GM21717 (cell line): ENCODE measurements at regions not wholly inside any gene's neighbourhood (a gene's known extent, or its start where the extent isn't known, plus 50 kb on each side); places are given as distances from the start of the nearest gene placed in this dataset.
"Not testable (repeated sequence)": the region's sequence is repeated elsewhere in the genome, so short reads cannot be mapped to it uniquely, and the experiment has no call there.

Source experiments
- ATAC-seq: cut with Tn5 transposase; IDR thresholded peaks from one replicate; pipeline ENCODE4 v1.9.1; 2021; ENCODE audit warnings: mild to moderate bottlenecking, moderate library complexity; ENCODE audit not compliant: unreplicated experiment

DNA sequence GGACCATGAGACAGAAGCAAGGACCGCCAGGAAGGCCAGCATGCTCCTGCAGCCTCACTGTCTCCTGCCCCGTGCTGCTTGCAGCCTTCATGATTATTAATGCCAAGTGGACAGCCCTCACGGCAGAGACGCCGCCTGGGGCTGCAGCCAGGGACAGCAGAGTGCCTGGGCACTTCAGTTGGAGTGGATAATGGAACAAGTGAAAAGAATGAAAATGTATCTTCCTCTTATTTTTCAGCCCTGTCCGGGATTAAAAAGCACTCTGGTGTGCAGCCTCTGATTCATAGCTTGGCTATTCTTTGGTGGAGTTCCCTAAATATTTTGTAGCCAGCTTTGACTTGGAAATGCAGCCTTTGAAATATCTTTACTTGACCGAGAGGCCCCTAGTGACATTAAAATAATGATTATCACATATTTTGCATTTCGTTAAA, 1404.2 kb downstream of the BRD1 start:
- no peak for ATAC-seq

DNA sequence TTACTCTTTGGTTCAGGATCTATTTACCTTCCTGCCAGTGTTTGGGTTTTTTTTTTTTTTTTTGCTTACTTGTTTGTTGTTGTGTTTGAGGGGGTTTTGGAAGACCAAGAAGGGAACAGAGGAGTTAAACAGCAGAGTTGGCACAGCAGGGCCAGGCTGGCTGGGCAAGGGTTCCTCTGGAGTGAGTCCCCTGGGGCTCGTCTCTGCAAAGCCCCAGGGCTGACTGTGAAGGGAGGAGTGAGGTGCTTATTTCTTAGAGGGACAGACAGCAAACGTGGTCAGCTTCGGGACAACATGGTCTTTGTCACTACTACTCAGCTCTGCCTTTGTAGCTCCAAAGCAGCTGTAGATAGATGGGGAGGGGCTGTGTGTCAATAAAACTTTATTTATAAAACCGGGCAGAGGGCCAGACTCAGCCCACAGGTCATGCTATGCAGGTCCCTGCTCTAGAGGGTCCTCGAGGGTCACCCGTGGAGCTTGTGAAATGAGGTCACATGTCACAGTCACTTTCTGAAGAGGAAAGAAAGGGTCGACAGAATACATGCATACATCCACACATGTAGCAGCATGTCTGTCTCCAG, 1404.7 kb downstream of the BRD1 start:
- no peak for ATAC-seq

DNA sequence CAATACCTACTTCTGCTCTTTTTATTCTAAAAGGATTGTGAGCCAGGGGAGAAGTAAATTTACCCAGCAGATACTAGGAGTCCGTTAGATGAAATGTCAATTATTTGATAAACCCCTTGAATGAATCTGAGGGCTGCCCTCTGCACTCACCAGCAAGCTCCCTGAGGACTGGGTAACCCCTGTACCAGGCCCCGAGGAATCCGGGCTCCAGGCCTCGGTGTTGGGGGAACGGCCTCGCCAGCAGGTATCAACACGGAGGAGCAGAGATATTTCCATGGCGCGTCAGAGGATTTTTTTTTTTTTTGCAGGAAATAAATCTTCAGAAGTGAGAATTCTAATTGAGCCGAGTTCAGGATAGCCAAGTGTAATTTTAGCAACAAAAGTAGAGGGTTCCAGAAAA, 1408.8 kb downstream of the BRD1 start:
- no peak for ATAC-seq

DNA sequence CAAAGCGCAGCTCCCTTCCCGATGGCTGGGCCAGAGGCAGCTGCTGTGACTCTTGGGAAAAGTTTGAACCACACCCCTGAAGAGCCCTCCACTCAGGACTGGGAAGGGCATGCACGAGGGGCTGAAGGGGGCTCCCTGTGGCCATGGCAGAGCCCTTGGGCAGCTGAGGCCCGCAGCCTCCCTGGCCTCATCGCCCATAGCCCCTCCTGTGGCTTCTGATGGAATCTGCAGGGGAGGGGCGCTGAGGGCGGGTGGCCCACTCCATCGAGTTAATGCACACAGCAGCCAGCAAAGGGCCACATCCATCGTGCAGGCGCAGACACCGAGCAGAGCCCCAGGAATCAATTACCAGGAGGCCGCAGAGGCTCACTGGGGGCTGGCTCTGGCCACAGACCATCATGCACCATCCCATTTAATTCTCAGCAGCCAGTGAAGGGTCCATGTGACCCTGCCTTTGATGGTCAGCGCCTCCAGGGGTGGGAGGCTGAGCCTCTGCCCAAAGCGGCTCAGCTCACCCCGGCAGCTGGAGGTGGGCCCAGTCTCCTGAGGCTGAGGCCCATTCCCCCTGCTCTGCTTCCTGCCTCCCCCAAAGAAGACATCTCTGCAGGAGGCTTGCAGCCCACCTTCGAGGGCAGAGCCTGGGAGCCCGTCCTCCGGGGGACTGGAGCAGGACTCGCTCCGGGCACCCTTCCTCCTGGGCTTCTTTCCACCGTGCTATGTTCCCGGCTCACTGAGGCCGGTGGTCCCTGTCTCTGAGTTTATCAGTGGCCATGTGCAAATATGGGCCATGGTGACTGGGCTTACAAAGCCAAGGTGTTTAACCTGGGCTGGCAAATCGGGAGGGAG, 1410.2 kb downstream of the BRD1 start:
- no peak for ATAC-seq

DNA sequence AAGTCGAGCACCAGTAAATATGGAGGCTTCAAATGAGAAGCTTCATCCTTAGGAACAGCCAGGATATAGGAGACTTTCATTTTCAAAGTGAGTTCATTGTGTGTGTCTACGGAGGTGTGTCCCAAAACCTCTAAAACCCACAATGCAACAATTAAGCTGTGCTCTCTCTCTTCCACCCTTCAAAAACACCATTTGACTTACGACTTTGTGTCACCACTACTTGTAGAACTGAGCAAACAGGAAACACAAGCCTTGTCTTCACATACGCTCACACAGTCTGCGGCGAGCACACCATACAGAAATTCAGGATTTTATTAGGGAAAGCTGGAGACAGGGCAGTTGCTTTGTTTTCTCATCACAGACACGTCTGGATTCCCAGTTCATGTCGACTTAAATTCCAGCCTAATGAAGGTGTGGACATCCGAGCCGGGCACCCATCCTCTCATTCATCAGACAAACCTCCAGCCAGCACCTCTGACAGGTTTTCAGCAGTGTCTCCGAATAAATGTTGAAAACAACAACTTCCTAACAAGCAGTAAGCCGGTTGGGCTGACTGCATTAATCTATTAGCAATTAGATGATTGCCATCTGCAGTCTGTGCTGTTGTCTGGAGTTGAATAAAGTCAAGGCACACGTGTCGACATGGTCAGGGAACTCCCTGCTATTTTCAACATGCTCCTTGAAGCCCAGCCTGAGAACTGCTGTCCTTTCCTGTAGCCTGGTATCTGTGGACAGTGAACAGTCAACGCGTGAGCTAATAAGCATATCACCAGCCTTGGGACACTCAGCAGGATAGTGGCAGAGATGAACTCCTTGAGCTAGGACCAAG, 1411.1 kb downstream of the BRD1 start:
- ATAC-seq: no peak

DNA sequence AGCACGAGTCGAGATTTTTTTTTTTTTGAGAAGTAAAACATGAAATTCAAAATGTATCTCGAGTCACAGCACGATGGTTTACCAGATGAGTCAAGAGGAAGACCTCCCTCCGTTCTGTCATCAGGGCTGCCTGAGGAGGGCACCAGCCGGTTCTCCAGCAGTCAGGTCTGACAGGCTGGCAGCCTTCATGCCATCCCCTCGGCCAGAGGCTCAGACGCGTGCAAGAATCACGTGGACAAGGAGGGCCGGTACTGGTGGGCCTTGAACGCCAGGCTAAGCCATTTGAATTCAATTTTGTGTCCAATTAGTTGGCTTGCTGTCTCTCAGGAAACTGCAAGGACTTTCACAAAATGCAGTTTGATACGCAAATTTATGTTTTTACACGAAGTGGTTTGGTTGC, 1412.2 kb downstream of the BRD1 start:
- ATAC-seq: no peak

DNA sequence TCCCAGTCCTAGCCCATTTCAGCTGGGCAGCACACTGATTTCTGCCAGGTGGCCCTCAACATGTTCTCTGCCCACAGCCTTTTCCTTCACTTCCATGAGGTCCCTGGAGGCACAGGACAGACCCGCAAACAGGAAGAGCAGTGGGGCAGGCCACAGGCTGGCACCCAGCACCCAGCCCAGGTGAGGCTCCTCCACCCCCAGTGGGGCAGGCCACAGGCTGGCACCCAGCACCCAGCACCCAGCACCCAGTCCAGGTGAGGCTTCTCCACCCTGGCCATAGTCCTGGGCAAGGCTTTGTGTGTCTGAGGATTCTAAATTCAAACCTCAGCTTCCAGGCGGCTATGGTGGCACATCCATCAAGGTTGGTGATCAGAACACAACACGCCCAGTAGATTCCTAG, 1413.0 kb downstream of the BRD1 start:
- ATAC-seq: no peak

DNA sequence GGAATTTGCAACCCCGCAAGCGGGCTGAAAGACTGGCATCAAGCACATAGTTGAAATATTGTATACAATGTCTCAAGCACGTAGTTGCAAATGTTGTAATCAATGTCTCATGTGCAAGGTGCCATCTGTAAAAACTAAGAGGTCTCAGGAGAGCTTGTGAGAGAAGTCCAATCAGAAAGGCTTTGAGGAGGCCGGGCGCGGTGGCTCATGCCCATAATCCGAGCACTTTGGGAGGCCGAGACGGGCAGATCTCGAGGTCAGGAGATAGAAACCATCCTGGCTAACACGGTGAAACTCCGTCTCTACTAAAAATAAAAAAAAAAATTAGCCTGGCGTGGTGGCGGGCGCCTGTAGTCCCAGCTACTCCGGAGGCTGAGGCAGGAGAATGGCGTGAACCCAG, 1414.7 kb downstream of the BRD1 start:
- ATAC-seq: not testable (repeated sequence)

DNA sequence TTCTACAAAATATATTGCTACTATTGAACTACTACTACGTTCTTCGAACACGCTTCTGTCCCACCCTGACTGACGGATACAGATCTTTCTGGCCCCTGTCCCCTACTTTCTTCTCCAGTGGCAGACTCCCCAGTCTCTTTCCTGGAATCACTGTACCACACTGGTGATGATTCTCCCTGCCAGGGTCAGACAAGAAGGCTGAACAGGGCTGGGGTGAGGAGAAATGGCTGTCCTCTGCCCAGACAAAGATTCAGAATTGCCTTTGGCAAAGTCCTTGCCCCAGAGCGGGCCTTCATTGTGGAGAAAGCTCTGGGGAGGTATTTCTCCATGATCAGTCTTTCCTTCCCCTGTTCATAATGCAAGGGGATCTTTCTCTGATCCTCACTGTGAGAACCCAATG, 1417.1 kb downstream of the BRD1 start:
- ATAC-seq: no peak

DNA sequence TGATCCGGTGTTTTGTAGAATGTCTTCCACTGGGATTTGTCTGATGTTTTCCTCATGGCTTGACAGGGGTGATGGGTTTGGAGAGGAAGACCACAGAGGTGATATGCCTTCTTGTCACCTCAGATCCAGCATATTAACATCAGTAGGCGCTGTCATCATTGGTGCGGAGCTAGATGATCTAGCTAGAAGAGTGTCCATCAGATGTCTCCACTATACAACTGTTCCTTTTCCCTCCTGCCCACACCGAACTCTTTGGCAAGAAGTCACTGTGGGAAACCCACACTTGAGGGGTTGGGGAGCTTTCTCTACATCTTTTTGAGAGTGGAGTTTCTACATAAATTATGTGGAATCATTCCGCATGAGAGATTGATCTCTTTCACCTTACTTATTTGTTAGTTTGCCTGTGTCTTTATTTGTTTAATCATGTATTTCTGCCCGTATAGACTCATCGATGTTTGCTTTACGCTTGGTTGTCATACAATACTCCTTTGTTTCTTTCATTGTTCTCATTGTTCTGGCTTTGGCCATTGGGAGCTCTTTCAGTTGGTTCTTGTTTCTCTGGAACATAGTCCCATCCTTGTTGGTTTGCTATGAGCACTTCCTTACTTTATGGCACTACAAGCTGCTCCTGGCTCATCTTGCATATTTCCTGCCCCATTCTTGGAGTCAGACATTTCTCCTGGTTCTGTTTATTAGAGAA, 1420.3 kb downstream of the BRD1 start:
- ATAC-seq: no peak

DNA sequence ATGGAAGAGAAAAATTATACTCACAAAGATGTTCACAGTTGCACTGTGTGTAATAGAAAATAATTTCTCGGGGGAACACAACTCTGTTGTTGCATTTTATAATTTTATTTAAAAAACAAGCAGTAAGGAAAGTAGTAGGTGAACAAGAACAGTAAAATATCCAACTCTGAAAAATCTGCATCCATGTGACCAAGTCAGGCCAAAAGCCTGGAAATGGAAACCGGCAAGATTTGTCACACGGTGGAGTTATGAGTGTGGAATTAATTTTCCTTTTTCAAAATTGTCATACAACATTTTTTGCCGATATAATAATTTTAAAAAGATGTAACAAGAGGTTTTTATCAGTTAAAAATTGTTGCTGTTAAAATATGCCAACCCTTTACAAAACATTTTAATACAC, 1421.5 kb downstream of the BRD1 start:
- ATAC-seq: no peak

DNA sequence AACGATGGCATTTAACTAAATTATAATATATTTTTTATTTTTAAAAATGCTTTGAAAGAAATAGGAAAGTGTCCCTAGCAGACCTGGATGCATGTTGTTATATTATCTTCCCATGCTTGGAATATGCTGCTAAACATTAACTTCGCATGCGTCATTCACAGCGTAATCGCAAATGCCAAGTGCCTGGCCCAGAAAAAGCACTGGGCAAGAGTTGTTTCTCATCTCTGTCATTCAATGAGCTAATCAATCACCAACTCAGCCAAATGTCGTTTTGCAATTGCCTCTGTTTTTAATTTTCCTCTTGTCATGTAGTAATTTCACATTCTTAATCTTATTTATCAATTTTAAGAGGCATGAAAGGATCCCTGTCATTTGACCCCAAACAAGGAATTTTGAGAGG, 1421.9 kb downstream of the BRD1 start:
- ATAC-seq: no peak

DNA sequence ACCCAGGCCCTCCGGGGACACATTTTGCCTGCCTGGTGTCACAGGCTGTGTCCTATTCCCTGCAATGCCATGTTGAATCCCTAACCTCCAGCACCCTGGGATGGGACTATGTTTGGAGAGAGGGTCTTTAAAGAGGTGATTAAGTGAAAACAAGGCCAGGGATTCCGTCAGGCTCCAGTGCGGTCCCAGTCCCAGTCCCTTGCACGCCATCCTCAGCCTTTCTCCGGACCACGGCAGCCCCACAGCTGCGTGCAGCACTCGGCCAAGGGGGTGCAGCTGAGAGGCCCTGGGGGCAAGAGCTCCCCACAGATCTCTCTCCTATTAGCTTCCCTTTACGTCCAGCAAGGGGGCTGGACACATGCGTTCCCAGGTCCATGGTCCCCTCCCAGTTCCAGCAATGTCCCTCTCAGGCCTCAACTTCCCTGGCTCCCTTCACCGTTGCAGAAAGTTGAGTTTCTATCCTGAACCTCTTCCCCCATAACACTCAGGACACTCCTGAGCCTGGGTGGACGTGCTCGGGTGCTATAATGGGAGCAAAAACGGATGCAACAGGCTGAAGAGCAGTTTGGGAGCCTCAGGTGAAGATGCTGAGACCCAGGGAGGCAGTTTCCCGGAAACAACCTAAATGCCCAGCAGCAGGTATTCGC, 1422.7 kb downstream of the BRD1 start:
- no peak for ATAC-seq

DNA sequence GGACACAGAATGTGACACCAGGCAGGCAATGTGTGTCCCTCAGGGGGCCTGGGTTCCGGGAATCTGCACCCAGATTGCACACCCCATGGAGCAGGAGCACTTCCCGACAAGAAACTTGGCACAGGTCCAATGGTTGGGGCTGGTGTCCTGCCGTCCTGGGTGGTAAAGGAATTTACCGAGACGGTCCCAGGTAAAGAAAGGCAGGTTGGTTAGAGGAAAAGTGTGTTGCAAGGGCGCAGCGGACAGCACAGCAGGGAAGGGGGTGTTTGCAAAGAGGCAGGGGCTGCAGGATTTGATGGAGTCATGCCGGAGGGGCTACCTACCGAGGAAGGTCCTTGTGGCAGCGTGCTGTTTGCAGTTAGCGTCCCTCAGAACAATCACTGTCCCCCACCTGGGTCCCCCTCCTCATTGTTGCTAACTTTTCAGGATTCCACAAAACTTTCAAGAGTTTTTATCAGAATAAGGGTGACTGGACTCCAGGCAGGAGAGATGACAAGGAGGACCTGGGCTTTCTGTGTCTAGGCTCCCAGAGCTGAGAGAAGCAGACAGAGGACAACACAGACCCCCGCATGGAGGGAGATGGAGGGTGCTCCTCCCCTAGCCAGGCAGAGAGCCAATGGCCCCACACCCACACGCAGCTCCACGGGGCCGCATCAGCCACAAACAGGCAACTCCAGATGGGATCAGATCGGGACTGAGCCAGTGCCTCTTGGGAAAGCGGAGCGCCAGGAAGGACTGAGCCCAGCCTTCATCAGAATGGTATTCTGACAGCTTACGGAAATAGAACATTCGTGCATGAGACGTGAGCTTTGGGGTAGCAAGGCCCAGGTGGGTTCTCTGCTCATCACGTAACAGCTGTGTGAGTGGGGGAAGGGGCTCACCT, 1423.9 kb downstream of the BRD1 start:
- ATAC-seq: no peak

DNA sequence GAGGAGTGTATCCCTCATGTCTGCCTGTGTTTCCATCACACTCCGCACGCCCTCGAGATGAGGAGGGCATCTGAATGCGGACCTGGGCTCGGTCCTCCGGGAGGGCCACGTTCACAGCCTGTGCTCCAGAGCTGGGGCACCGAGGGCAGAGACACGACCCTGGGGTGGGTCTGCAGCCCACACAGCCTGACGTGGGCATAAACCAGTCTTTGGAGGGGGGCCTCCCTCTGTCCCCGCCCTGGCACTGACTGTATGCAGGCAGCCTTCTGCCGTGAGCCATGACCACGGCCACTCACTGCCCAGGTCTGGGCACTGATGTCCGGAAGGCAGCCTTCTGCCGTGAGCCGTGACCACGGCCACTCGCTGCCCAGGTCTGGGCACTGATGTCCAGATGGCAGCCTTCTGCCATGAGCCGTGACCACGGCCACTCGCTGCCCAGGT, 1425.1 kb downstream of the BRD1 start:
- ATAC-seq: no peak

DNA sequence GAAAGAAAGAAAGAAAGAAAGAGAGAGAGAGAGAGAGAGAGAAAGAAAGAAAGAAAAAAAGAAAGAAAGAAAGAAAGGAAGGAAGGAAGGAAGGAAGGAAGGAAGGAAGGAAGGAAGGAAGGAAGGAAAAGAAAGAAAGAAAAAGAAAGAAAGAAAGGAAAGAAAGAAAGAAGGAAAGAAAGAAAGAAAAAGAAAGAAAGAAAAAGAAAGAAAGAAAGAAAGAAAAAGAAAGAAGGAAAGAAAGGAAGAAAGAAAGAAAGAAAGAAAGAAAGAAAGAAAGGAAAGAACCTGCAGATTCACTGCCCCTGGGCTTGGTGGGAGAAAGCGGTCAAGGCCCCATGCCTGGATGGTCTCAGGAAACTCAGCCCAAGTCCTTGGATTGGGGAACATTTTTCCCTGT, 1426.2 kb downstream of the BRD1 start:
- not testable (repeated sequence) for ATAC-seq

DNA sequence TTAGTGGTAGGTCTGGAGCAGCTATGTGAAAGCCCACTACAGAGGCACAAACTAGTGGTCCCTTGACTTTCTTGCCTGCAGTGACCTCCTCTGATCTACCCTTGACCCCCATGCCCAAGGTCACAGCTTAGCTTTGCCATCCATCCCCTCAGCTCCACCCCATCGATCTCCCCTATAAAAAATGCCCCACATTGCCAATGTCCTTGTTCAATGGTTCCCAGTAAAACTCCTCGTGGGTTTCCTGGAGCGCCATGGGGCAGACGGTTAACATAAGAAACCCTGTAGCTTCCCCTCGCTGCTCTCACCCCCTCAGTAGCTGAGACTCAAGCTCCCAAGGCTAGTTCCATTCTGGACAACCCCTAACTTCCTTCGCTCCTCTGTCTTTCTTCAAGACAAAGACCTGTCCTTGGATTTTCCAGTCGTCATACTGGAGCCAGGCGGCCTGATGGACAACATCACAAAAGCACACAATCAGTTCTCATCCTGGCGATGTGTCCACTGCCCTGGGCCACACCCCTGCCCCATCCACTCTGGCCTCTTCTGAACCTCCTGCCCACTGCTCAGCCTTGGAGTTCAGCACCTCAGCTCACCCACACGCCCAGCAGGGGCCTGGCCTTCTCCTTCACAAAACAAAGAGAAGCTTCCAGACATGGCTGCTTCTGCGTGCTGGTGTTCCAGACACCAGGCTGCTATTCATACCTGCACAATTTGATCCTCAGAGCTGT, 1429.3 kb downstream of the BRD1 start:
- ATAC-seq: no peak

DNA sequence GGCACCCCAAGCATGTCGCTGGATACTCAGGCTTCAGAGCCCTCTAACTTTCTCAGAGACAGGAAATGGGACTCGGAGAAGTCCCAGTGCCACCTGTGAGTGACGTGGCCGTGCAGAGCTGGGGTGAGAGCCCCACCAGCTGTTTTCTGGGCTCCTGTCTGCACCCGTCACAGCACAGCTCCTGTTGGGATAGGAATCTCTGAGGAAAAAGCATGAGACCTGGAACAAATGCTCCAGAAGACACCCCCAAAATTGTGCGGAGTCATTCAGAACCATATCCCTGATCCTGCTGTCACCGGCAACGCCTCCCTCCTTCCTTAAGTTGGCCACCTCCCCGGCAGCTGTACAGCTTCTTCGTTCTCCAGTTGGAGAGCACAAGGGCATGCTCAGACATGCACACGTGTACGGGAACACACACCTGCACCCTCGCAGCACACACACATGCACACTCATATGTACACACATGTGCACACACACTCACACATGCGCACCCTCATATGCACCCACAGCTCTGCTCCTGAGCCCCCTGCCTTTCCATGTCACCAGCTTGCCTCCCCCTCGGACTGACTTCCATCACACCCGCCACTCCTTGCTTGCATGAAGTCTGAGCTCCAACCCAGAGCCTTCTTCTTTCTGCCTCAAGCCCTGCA, 1430.0 kb downstream of the BRD1 start:
- no peak for ATAC-seq
